MM.1S (cell line): ENCODE measurements at regions not wholly inside any gene's neighbourhood (a gene's known extent, or its start where the extent isn't known, plus 50 kb on each side); places are given as distances from the start of the nearest gene placed in this dataset.

Experiments used
- DNase-seq: peaks from one replicate; pipeline ENCODE4 v3.0.0-alpha.2; 2015
- H2AFZ ChIP-seq: fragments of 300-600 bp; sonication (generic); 2 replicates; pipeline ENCODE4 v1.6.0; 2016; ENCODE audit warnings: antibody characterized with exemption, low read length
- H3F3A ChIP-seq: fragments of 300-600 bp; sonication (generic); 2 replicates; pipeline ENCODE4 v1.6.1; 2016; ENCODE audit warnings: mild to moderate bottlenecking, antibody characterized with exemption, low read length, moderate library complexity, mixed read lengths; ENCODE audit not compliant: insufficient read depth
- H3K27ac ChIP-seq: fragments of 300-600 bp; sonication (generic); 2 replicates; pipeline ENCODE4 v1.5.1; 2016; ENCODE audit warnings: mild to moderate bottlenecking, low read length
- H3K27me3 ChIP-seq: fragments of 300-600 bp; sonication (generic); replicated peaks from 2 replicates; pipeline ENCODE4 v1.6.0; 2016; ENCODE audit warnings: low read length; ENCODE audit not compliant: insufficient read depth
- H3K36me3 ChIP-seq: fragments of 300-600 bp; sonication (generic); replicated peaks from 2 replicates; pipeline ENCODE4 v1.6.1; 2016; ENCODE audit warnings: mild to moderate bottlenecking, low read length, mixed read lengths; ENCODE audit not compliant: insufficient read depth
- H3K4me1 ChIP-seq: fragments of 300-600 bp; sonication (generic); 2 replicates; pipeline ENCODE4 v1.6.1; 2016; ENCODE audit warnings: low read length, mixed read lengths
- H3K4me2 ChIP-seq: fragments of 300-600 bp; sonication (generic); 2 replicates; pipeline ENCODE4 v1.6.0; 2016; ENCODE audit warnings: low read depth, low read length
- H3K4me3 ChIP-seq: fragments of 300-600 bp; sonication (generic); 2 replicates; pipeline ENCODE4 v1.5.1; 2016; ENCODE audit warnings: low read length, mixed read lengths
- H3K79me2 ChIP-seq: fragments of 300-600 bp; sonication (generic); 2 replicates; pipeline ENCODE4 v1.6.1; 2016; ENCODE audit warnings: mixed run types, low read length, mixed read lengths
- H3K9ac ChIP-seq: fragments of 300-600 bp; sonication (generic); 2 replicates; pipeline ENCODE4 v1.6.1; 2016; ENCODE audit warnings: low read length, mixed read lengths
- H3K9me2 ChIP-seq: fragments of 300-600 bp; sonication (generic); replicated peaks from 2 replicates; pipeline ENCODE4 v1.6.1; 2016; ENCODE audit warnings: mild to moderate bottlenecking, low read length, mixed read lengths; ENCODE audit not compliant: insufficient read depth
- H3K9me3 ChIP-seq: fragments of 300-600 bp; sonication (generic); replicated peaks from 2 replicates; pipeline ENCODE4 v1.6.1; 2016; ENCODE audit warnings: mild to moderate bottlenecking, low read length, mixed read lengths; ENCODE audit not compliant: insufficient read depth
- H4K20me1 ChIP-seq: fragments of 300-600 bp; sonication (generic); 2 replicates; pipeline ENCODE4 v1.6.1; 2016; ENCODE audit warnings: mild to moderate bottlenecking, low read length, moderate library complexity, mixed read lengths; ENCODE audit not compliant: insufficient read depth
- EZH2 ChIP-seq: fragments of 300-600 bp; sonication (generic); optimal IDR thresholded peaks from 2 replicates; pipeline ENCODE3; 2017; ENCODE audit warnings: low read depth, mild to moderate bottlenecking, antibody characterized with exemption, low read length, mixed read lengths
- EZH2phosphoT487 ChIP-seq: fragments of 300-600 bp; sonication (generic); IDR thresholded peaks from 2 replicates; pipeline ENCODE4 v1.6.1; 2018; ENCODE audit warnings: antibody characterized with exemption, low read length
- TF ChIP-seq, protein P1 (sequence below): fragments of 300-600 bp; sonication (generic); IDR thresholded peaks from 2 replicates; pipeline ENCODE4 v1.5.1; 2016; ENCODE audit warnings: antibody characterized with exemption, low read length, mixed read lengths

DNA sequence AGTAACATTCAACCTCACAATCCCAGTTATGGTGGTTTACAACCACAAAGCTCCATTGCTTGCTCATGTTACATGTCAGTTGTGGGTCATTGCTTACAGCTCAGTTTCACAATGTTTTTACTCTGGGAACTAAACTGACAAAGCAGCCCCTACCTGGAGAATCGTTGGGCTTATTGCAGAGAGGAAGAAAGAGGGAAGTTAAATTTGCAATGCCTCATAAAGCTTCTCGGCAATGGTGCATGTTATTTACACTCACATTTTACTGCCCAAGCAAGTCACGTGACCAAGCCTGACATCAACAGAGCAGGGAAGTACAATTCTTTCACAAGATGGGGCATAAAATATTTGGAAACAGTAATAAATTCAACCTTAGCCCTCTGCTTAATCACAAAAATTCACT lies 441.6 kb downstream of the TDRD3 start:
- DNase-seq, result no peak
- Histone ChIP-seq H3K9ac (no peak overlapping the region), H3K4me3 (no peak overlapping the region)

DNA sequence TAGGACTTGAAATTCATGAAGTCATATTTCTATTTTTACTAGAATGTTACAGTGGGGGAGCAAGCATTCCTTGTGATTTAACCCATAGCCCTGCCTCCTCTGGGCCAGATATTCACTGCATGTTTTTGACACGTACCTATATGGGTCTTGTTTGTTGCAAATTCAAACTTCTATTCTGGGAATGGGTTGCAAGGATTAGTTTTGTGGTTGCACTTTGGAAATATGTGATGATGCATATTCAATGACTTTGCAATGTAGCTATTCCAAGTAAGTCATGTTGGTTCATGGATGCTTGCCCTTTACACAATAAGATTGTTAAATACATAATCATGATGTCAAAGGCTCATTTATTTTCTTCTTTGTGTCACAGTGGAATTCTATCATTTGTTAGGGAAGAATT lies 440.8 kb downstream of the TDRD3 start:
- Histone ChIP-seq H3K27me3 (no peaks in the 10 kb centered on the region), H2AFZ (no peak overlapping the region), H3K27ac (no peak overlapping the region), H3K36me3 (no peaks in the 10 kb centered on the region), H3F3A (no peaks in the 10 kb centered on the region), H3K4me2 (no peak overlapping the region), H3K9me3 (no peaks in the 10 kb centered on the region), H4K20me1 (no peaks in the 10 kb centered on the region), H3K9me2 (no peaks in the 10 kb centered on the region), H3K4me3 (no peak overlapping the region), H3K4me1 (no peaks in the 10 kb centered on the region), H3K9ac (no peak overlapping the region), H3K79me2 (no peaks in the 10 kb centered on the region)
- TF ChIP-seq, protein P1, sequence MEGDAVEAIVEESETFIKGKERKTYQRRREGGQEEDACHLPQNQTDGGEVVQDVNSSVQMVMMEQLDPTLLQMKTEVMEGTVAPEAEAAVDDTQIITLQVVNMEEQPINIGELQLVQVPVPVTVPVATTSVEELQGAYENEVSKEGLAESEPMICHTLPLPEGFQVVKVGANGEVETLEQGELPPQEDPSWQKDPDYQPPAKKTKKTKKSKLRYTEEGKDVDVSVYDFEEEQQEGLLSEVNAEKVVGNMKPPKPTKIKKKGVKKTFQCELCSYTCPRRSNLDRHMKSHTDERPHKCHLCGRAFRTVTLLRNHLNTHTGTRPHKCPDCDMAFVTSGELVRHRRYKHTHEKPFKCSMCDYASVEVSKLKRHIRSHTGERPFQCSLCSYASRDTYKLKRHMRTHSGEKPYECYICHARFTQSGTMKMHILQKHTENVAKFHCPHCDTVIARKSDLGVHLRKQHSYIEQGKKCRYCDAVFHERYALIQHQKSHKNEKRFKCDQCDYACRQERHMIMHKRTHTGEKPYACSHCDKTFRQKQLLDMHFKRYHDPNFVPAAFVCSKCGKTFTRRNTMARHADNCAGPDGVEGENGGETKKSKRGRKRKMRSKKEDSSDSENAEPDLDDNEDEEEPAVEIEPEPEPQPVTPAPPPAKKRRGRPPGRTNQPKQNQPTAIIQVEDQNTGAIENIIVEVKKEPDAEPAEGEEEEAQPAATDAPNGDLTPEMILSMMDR, result no peak
- TF ChIP-seq EZH2phosphoT487, result no peak
- no peak for TF ChIP-seq EZH2
- DNase-seq, result no peak

More for the DNA sequence above, 441.6 kb downstream of the TDRD3 start:
- Histone ChIP-seq H3F3A (no peaks in the 10 kb centered on the region), H3K4me1 (no peaks in the 10 kb centered on the region), H4K20me1 (no peaks in the 10 kb centered on the region), H3K4me2 (no peak overlapping the region), H2AFZ (no peak overlapping the region), H3K27me3 (no peaks in the 10 kb centered on the region), H3K79me2 (no peaks in the 10 kb centered on the region), H3K9me3 (no peaks in the 10 kb centered on the region), H3K9me2 (no peaks in the 10 kb centered on the region), H3K36me3 (no peaks in the 10 kb centered on the region), H3K27ac (no peak overlapping the region)
- TF ChIP-seq EZH2 (no peak), EZH2phosphoT487 (no peak)
- TF ChIP-seq, protein P1, result no peak

DNA sequence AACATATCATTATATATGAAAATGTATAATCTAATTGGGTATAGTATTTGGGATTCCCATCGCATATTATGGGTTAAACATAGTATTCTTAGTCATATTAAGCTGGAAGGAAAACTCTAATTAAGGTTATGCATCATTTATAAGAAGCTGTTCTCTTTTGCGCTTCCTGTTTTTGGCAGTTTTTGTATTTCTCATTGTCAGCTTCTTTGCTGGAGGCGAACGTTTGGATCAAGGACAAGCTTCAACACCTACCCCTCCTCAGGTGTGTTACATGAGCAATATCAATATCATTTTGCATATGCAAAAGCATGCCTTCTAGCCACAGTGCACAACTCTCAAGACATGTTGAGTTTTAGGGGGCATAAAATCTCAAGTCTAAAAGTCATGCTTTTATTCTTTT lies 439.8 kb downstream of the TDRD3 start:
- Histone ChIP-seq H3K9me3 (no peaks in the 10 kb centered on the region), H3K4me3 (no peak overlapping the region), H3K27me3 (no peaks in the 10 kb centered on the region), H3K36me3 (no peaks in the 10 kb centered on the region), H3K9ac (no peak overlapping the region), H3K4me2 (no peak overlapping the region), H2AFZ (no peak overlapping the region), H3F3A (no peaks in the 10 kb centered on the region), H3K4me1 (no peaks in the 10 kb centered on the region), H3K9me2 (no peaks in the 10 kb centered on the region), H3K79me2 (no peaks in the 10 kb centered on the region), H4K20me1 (no peaks in the 10 kb centered on the region), H3K27ac (no peak overlapping the region)
- no peak for DNase-seq
- no peak for TF ChIP-seq EZH2phosphoT487
- TF ChIP-seq, protein P1, result no peak
- no peak for TF ChIP-seq EZH2
